DMS79 (cell line): ENCODE measurements at regions not wholly inside any gene's neighbourhood (a gene's known extent, or its start where the extent isn't known, plus 50 kb on each side); places are given as distances from the start of the nearest gene placed in this dataset.

ENCODE experiments used
- DNase-seq: peaks from one replicate; lab custom pipeline; 2025; lab: John Stamatoyannopoulos, UW

DNA sequence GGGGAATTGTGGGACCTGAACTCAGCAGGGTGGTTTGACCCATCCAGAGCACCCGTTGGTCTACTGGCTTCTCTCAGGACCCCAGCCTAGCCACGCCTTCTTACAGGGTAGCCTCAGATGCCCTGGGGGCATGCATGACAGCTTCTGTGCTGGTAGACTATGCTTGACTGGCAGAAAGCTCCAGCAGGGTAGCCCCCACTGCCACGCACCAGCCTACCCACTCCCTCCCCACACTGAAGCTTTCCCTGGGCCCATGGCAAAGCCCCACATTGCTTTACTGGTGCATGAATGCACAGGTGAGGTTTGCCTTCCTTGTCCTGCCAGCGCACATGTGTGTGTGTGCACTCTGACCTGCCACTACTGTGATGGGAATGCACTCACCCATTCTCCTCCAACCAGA is 772.2 kb downstream of the LRFN5 start:
- DNase-seq = no peak

DNA sequence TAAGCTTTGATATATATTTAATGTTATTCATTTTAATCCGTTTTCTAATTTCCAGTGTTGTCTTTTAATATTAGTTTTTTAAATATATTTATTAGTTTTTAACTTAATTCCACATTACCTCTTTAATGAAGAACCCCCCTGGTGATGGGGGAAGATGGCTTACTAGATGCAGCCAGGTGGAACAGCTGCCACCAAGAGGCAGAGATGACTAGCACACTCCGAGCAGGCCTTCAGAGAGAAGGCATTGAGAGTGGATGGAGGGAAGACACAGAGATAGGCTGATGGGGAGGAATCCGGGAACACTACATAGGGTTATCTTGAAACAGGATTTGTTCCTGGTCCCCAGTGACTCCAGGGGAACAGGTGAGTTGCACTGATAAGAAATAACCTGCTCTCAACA is 771.6 kb downstream of the LRFN5 start:
- DNase-seq = no peak

DNA sequence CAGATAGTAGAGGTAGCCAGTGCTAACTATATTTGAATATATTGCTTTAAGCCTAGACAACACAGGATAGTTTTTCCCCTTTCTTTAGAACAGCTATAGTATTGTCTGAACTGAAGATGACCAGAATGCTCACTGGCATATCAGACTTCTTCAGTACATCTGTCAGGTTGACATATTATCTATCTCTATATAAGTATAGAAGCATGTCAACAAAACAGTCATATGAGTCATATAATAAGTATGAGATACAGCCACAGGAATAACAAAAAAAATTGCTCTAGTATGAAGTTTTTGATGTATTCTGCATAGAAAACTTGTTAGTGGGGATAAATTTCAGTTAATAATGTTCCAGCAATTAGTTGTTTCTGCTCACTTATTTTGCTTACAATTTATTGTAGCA is 767.7 kb downstream of the LRFN5 start:
- DNase-seq = no peak

DNA sequence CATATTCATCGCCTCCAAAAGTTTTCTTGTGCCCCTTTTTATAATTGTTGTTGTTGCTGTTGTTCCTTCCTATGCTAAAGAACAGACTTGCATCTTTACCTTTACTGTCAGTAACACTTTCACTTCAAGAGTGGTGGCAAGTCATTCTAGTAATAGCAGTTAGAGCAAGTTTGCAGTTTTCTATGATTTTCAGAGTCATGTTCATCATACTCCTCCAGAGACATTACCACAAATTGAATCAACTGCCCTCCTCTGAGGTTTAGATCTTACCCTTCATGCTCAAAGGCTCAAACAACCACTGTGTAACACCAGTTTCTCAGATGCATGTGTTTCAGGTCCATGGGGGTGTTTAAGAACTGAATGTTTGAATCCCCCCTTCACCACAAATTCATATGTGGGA is 763.4 kb downstream of the LRFN5 start:
- DNase-seq = no peak

DNA sequence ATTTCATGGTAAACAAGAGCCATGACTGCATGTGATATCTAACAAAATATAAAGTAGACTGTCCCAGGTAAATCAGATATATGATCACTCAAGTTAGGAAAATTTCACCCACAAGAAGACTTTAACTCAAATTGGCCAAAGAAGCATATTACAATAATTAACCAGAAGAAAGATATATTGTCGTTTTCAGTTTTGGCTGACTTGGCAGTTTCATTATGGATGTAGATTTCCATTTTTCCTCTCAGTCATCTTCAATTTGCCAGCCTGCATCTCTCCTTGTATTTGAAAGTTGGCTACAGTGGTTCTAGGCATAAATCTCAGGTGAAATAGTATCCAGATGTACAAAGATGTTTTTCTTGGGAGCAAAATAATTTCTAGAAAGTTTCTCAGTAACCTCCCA is 761.6 kb downstream of the LRFN5 start:
- no peak for DNase-seq

DNA sequence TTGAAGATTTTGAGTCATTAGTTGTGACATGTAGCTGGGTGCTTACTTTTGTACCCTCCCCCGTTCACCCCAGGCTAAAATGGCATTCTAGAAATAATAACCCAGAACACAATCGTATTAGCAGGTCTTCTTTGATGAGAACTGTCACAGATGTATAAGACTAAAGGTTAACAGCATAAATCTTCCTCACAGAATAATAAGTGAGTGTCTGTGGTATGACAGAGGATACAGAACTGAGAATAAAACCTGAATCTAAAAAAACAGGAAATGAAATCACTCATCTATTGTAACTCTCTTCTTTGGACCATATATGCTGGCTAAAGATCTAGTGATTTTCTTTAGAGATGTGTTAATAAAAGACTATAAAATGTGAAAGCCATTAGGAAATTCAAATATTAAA is 746.6 kb downstream of the LRFN5 start:
- no peak for DNase-seq

DNA sequence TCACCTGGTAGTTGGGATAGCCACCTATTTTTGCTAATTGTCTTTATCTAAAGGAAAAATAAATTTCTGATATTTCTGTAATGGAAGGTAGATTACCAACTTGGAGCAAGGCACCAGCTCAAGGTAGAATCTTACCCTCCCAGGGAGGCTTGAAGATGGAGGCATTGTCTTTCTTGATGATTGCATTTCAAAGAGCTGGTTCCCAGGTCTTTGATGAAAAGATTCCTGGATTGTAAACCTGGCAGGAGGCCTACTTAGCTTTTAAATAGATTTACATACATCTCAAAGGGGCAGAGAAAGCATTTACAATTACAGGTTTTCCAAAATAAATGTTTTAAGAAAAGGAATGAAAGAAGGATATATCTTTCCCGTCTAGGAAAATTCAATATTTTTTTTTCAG is 729.2 kb downstream of the LRFN5 start:
- no peak for DNase-seq

DNA sequence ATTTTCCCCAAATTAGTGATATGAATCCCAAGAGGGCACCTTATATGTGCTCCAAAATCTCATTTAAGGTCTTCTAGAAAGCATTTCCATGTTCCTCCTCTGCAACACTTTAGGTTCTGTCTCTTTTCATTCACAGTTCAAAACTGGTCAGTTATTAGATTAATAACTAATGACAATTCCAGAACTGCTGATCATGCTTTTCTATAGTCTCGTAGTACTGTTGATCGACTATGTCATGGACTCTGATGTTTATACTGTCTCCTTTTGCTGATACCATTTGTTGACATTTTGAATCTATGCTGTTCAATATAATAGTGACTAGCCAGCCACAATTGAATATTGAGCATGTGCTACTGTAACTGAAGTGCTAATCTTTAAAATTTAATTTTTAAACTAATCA is 728.3 kb downstream of the LRFN5 start:
- no peak for DNase-seq

DNA sequence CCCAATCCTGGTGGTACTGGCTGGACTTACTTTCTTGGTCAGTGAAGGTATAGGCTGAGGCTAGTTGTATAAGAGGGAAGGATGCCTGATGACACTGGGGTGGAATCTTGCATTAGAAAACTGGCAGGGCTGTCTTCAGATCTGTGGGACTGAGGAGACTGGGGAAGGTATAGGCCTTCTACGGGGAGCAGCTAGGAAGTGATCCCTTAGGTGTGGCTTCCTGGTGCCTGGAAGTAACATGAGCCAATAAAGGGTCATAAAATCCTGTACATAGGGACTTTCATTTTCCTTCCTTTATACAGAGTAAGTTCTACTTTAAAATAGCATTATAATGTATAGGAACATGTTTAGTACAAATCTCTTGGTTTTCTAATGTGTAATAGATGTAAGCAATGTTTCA is 716.8 kb downstream of the LRFN5 start:
- no peak for DNase-seq

DNA sequence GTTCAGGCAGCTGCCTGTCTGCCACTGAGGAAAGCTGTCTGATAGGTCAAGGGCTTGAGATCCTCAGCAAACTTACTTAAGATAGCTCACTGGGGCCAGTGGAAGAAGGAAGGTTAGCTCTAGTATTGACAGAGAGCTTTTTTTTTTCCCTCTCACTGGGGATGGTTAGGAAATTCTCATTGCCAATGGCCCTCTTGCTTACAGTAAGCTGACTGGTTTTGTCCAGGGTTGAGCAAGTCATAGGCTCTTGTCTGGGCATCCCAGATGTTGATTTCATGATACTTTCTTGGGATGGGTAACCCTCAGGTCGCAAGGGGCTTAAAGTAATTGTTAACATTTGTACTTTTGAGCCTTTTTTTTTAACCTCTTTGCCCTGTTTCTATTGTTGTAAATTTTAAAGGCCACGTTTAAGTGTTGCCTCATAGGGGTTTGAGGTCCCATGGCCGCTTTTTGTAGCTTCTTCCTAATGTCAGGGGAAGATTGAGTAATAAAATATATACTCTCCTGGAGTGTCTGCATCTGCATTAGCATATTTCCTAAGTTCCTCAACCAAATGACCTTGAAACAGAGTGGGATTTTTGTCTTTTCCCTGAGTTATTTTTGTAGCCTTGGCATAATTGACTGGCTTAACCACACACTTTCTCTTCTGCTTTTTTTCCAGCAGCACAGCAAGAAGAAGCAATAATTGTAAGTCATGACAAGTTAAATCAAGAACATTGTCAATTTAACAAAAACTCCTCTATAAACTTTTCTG is 716.0 kb downstream of the LRFN5 start:
- DNase-seq = no peak

DNA sequence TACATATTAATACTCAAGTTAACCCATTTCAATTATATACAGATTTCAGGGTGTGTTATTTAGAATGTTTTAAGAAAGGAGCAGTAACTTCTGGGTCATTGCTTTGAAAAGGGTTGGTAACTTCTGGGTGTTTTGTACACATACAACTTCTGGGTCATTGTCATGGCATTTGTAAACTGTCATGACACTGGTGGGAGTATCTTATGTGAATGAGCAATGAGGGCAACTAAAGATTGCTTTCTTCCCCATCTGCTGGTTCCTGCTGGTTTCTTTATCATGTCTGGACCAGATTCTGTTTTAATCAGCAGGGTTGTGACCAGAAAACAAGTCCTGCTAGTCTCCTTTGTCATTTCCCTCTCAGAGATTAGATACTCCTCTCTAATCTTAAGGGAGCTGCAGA is 713.3 kb downstream of the LRFN5 start:
- no peak for DNase-seq

DNA sequence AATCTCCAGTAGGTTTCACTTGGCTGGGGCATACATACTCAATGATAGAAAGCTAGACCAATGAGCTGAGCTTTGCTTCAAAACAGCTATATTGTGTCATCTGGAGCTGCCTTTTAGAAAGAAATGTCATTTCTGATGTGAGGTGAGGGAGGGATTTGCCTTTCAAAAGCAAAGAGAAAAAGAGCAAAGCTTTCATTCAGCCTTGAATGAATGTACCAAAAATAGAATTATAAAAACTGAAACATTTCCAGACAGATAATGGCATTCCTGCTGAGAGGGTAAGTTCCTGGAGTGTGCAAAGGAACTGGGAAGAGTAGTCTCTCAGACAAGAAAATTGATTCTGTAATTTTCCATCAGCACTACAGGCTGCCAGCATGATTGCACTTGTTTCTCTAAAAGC is 710.0 kb downstream of the LRFN5 start:
- no peak for DNase-seq

DNA sequence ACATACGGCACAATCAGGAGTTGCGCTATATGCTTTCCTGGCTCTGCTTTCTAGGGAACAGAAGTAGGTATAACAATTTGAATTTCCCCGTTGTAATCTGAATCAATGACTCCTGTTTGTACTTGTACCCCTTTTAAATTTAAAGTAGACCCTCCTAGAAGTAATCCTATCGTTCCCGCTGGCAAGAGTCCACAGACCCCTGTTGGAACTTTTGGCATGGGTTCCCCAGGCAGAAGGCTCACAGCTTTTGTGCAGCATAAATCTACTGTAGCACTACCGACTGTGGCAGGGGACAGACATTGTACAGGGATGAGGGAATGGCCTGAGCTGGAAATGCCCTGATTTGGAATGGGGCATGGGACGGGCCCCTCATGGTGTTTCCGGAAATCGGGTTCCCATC is 705.2 kb downstream of the LRFN5 start:
- DNase-seq = no peak

DNA sequence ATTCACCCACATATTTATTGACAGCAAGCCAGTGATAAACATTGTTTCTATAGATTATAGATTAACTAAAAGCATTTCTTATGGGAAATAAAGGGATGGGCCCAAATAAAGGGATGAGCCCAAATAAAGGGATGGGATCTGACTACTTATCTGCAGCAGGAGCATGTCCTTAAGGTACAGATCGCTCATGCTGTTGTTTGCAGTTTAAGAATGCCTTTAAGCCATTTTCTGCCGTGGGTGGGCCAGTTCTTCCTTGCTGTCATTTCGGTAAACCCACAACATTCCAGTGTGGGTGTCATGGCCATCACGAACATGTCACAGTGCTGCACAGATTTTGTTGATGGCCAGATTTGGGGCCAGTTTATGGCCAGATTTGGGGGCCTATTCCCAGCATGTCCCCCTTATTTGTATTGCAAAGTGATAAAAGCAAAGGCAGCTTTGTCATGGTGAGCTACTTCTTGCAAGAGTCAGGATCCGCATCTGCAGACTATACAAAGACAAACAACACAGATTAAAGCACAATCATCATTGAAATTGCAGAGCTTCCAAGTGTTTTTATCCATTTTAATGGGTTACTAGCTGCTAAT is 700.7 kb downstream of the LRFN5 start:
- DNase-seq = no peak

DNA sequence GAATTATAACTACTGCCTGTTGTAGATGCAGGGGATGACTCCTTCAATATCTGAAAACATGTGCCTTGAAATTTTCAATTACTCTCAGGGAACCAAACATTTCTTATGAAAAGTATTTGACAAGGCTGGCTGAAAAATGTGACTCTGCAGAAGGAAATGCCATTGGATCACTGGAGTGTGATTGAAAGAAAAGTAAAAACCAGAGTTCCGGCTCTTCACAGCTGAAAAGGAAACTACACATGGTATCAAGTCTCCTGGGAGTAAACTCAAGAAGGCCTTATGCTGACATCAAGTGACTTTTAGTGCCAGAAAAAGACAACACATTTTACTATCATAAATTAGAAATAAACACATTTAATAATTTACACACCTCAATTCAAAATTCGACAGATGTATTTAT is 693.0 kb downstream of the LRFN5 start:
- DNase-seq = peak; percentile 11

DNA sequence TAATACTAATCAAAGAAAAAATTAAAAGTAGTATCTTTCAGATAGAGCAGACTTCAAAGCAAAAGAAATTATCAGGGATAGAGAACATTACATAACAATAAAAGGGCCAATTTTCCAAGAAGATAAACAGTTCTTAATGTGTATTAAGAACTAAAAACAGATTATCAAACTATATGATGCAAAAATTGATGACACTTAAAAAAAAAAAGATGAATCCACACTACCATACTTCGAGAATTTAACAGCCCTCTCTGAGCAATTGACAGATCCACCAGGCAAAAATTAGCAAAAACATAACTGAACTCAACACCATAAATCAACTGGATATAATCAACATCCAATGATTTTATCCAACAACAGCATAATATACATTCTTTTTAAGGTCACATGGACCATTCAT is 686.5 kb downstream of the LRFN5 start:
- DNase-seq = no peak

DNA sequence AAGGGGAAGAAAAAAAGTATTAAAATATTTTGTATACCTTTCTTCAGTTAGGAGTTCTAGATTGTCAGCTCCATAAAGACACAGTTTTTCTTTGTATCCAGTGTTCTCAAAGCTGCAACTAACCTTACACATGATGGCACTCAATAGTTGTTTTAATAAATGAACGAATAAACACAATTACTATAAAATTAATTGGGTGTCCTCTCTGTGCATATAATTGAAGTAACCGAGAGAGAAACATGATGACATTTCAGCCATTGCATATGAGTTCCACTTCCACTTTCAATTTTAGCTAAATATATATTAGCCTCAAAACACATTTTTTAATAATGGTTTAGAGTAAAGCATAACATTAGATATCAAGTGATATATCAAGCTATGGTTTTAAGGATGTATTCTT is 671.2 kb downstream of the LRFN5 start:
- DNase-seq = no peak

DNA sequence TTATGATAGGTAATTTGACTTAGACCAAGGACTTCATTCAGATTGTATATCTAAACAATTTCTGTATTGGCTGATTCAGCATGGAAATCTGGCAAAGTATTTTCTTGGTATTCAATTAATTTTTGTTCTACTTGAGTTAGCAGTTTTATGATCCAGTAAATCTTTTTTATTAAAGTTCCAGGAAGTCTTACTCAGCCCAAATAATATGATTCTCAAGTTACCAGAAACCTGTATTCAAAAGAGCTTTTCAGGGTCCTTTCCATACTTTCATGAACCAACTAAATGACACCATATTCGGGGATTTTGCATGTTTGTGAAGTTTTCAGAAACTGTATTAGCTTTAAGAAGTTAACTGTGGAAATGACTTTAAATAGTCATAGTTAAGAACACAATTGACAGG is 662.6 kb downstream of the LRFN5 start:
- no peak for DNase-seq

DNA sequence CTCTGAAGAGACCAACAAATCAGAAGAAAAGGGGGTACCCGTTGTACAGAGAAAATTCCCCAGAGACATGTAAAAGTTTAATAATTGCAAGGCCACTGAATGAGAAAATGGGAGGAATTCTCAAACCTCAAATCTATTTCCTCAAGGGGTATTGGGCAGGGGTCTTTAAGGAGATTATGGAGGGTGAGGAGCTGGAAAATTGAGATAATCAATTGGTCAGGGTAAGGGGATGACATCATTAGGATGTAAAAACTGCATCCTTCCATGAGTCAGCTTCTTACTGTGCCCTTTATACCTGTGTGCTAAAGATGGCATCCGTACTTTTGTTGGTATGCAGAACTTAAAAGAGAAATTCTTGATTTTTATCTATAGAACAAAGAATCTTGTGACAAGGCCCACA is 641.5 kb downstream of the LRFN5 start:
- no peak for DNase-seq

DNA sequence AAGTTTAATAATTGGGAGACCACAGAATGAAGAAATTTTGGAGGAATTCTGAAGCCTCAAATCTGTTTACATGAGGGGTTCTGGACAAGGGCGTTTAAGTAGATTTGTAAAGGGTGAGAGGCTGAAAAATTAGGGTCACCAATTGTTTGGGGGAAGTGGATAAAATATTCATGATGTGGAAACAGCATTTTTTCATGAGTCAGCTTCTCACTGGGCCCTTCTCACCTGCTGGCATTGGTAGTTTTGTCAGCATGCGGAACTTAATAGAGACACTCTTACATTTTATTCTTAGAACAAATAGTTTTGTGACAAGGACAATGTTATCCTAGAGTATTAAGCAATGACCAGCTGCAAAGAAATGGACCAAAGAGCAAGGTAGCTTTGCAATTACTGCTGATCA is 634.4 kb downstream of the LRFN5 start:
- no peak for DNase-seq

DNA sequence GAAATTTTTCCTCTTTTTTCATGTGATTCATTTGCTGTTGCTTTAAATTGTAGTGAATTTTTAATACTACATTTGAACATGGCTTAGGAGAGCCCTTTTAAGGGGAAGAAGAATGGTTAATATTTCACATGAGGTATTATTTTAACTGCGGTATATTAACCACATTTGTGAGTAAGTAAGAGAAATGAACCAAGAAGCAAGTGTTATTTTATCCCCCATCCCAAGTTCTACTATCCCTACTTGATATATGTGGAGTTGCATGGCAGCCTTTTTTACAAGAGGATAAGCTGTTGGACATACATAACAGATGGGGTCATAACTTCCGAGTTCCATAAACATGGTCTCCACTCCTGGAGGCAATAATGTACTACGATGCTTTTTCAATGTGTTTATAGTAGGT is 623.3 kb downstream of the LRFN5 start:
- no peak for DNase-seq

DNA sequence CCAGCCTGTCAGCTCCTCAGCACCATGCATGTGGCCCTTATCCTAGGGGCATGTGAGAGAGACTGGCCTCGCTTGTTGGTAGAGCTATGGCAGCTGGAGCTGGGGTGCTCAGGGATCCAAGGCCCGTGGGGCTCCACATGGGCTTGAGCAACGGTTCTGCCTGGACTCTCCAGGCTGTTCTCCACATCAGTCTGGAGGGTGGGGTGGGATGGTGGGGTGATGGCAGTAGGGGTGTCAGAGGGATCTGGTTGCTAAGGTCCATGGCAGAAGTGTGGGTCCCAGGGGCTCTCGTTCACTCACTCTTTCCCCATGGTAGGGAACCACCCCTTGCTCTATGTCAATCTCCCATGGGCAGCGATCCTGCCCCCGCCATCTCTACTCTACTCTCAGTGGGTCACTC is 622.6 kb downstream of the LRFN5 start:
- DNase-seq = no peak

DNA sequence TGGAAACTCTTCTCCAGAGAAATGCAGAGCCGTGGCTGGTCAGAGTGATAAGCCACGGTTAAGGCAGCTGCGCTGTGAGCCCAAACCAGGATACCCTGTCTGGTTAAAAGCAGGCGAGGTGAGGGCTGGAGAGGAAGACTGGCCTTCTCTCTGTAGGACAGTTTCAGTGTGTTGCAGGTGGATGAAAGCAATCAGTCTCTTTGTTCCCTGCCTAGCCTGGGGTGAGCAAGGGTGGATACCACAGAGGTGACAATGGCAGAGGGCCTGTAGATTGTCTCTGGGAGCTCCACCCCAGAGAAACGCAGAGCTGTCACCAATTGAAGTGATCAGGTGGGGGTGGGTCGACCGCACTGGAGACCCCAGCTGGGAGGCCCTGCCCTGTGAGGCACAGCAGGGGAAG is 621.9 kb downstream of the LRFN5 start:
- DNase-seq = no peak
